B cell (primary cell): ENCODE measurements at regions not wholly inside any gene's neighbourhood (a gene's known extent, or its start where the extent isn't known, plus 50 kb on each side); places are given as distances from the start of the nearest gene placed in this dataset.

ENCODE experiments used
- ATAC-seq: fragments of 200-7000 bp; cut with Tn5 transposase; one replicate; pipeline ENCODE4 v1.10.0; 2021; ENCODE audit warnings: low read depth, mild to moderate bottlenecking, moderate number of reproducible peaks, moderate library complexity
- CTCF ChIA-PET: fragments of 350-600 bp; sonication (Branson Sonifier 250); formaldehyde crosslinking; loops from one replicate; lab custom pipeline; 2021; ENCODE audit warnings: antibody characterized with exemption, inconsistent platforms; lab: Charles Lee
- POLR2A ChIA-PET: fragments of 350-600 bp; sonication (Branson Sonifier 250); formaldehyde crosslinking; loops from one replicate; lab custom pipeline; 2021; ENCODE audit warnings: antibody characterized with exemption; lab: Charles Lee
- DNase-seq: peaks from one replicate; pipeline ENCODE4 v3.0.0; 2013
- H2AFZ ChIP-seq: 2 replicates; pipeline ENCODE4 v1.6.1; 2012; ENCODE audit warnings: mild to moderate bottlenecking, low read depth, low read length; ENCODE audit not compliant: insufficient read depth, poor library complexity, severe bottlenecking
- H3K27ac ChIP-seq, 2 donors: 1 replicate in 1 of 2; 2 replicates in 1 of 2; pipeline ENCODE4 v1.5.1; 2012 to 2013; ENCODE audit warnings: low read length in 2 of 2, mild to moderate bottlenecking in 2 of 2, moderate library complexity in 1 of 2
- H3K27me3 ChIP-seq, 4 experiments: fragments of 200-600 bp in 1 of 4; sonication (generic) in 1 of 4; replicated peaks in 1 of 4; 1 replicate in 2 of 4; 2 replicates in 2 of 4; pipeline versions ENCODE4 v1.6.1 to v1.7.0; 2013 to 2016; ENCODE audit warnings: low read length in 3 of 4, mild to moderate bottlenecking in 2 of 4, mixed read lengths in 1 of 4, moderate library complexity in 1 of 4; ENCODE audit not compliant: insufficient read depth in 4 of 4, control insufficient read depth in 3 of 4; ENCODE audit errors: control extremely low read depth in 1 of 4
- H3K36me3 ChIP-seq, 2 experiments: replicated peaks in 1 of 2; 1 replicate in 1 of 2; 2 replicates in 1 of 2; pipeline versions ENCODE4 v1.6.1 to v1.7.1; 2013; ENCODE audit warnings: low read length in 1 of 2; ENCODE audit not compliant: insufficient read depth in 2 of 2, control insufficient read depth in 1 of 2; ENCODE audit errors: control extremely low read depth in 1 of 2, extremely low read depth in 1 of 2
- H3K4me1 ChIP-seq, 2 donors: fragments of 200-600 bp in 1 of 2; sonication (generic) in 1 of 2; 1 replicate in 1 of 2; 2 replicates in 1 of 2; pipeline versions ENCODE4 v1.5.1 to v1.6.1; 2013 to 2017; ENCODE audit warnings: low read length in 2 of 2; ENCODE audit not compliant: control insufficient read depth in 2 of 2, insufficient read depth in 2 of 2
- H3K4me2 ChIP-seq: replicated peaks from 2 replicates; pipeline ENCODE3; 2012; ENCODE audit warnings: mild to moderate bottlenecking, low read depth, low read length; ENCODE audit not compliant: poor library complexity, severe bottlenecking
- H3K4me3 ChIP-seq, 5 experiments: fragments of 200-600 bp in 1 of 5; sonication (generic) in 1 of 5; 1 replicate in 3 of 5; 2 replicates in 2 of 5; pipeline versions ENCODE4 v1.5.1 to v1.7.0; 2011 to 2016; ENCODE audit warnings: low read length in 4 of 5, mild to moderate bottlenecking in 4 of 5, low read depth in 2 of 5, control low read depth in 1 of 5, moderate library complexity in 1 of 5; ENCODE audit not compliant: insufficient read depth in 1 of 5; ENCODE audit errors: control extremely low read depth in 1 of 5, extremely low read depth in 1 of 5
- H3K79me2 ChIP-seq: fragments of 200-600 bp; sonication (generic); one replicate; pipeline ENCODE4 v1.6.0; 2016; ENCODE audit warnings: low read length; ENCODE audit not compliant: control insufficient read depth, insufficient read depth
- H3K9ac ChIP-seq: fragments of 200-600 bp; sonication (generic); 2 replicates; pipeline ENCODE4 v1.6.1; 2017; ENCODE audit warnings: mild to moderate bottlenecking, low read length, moderate library complexity
- H3K9me3 ChIP-seq, 3 donors: one replicate each; pipeline versions ENCODE4 v1.6.1 to v1.7.1; 2013; ENCODE audit warnings: low read length in 2 of 3; ENCODE audit not compliant: control insufficient read depth in 2 of 3, insufficient read depth in 1 of 3; ENCODE audit errors: control extremely low read depth in 1 of 3
- H4K20me1 ChIP-seq: 2 replicates; pipeline ENCODE4 v1.6.0; 2012; ENCODE audit warnings: mild to moderate bottlenecking, low read length; ENCODE audit not compliant: insufficient read depth, control insufficient read depth, poor library complexity, severe bottlenecking
- H3K27ac Mint-ChIP-seq: one replicate; pipeline ENCODE4 v1.8.0; 2021; ENCODE audit warnings: mixed read lengths
- H3K27me3 Mint-ChIP-seq: one replicate; pipeline ENCODE4 v1.8.0; 2021; ENCODE audit warnings: mixed read lengths
- H3K4me1 Mint-ChIP-seq: one replicate; pipeline ENCODE4 v1.8.0; 2021; ENCODE audit warnings: mixed read lengths
- H3K4me3 Mint-ChIP-seq: one replicate; pipeline ENCODE4 v1.8.0; 2021; ENCODE audit warnings: mixed read lengths
- H3K9me3 Mint-ChIP-seq: one replicate; pipeline ENCODE4 v1.8.0; 2022; ENCODE audit warnings: mixed read lengths; ENCODE audit not compliant: insufficient read depth
- EZH2 ChIP-seq: IDR thresholded peaks from 2 replicates; pipeline ENCODE4 v1.6.1; 2012; ENCODE audit warnings: borderline replicate concordance, low read depth, mild to moderate bottlenecking, moderate library complexity, low read length; ENCODE audit not compliant: insufficient read depth, poor library complexity, severe bottlenecking
- WGBS: methylation state at CpG from one replicate; pipeline ENCODE4 v1.1.5; 2013; ENCODE audit warnings: missing lambda C conversion rate; ENCODE audit not compliant: insufficient coverage; 5-methylcytosine and 5-hydroxymethylcytosine counted together
- intact Hi-C: fragments of 100-400 bp; cut with micrococcal nuclease; formaldehyde crosslinking; loops from one replicate; pipeline ENCODE4 v1.10.0; 2022
- TF ChIP-seq, protein P1 (sequence below): fragments of 200-600 bp; IDR thresholded peaks from one replicate; pipeline ENCODE4 v1.8.0; 2022; ENCODE audit warnings: antibody characterized with exemption, mild to moderate bottlenecking

DNA sequence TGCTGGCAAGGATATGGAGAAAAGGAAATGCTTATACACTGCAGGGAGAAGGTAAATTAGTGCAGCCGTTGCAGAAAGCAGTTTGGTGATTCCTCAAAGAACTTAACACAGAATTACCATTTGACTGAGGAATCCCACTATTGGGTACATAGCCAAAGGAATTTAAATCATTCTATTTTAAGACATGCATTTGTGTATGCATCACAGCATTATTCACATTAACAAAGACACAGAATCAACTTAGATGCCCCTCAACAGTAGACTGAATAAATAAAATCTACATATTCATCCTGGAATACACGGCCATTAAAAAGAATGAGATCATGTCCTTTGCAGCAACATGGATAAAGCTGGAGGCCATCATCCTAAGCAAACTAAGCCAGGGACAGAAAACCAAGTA, 510.1 kb upstream of the CDH9 start:
- WGBS: 89% methylated on average over 1 of the region's 2 CpGs
- Histone ChIP-seq H3K9me3 (peaks cover 0 to 10% (median 0%) of the 10 kb centered on the region in 3 donors), H3K4me3 (no peak overlapping the region), H3K9ac (no peak overlapping the region), H2AFZ (no peak overlapping the region), H3K27me3 (no peaks in the 10 kb centered on the region), H3K79me2 (no peaks in the 10 kb centered on the region), H3K27ac (no peak overlapping the region), H3K4me1 (no peaks in the 10 kb centered on the region), H3K36me3 (no peaks in the 10 kb centered on the region), H4K20me1 (no peaks in the 10 kb centered on the region), H3K4me2 (no peak overlapping the region)
- peaks cover 7% of the 10 kb centered on the region for H3K9me3 Mint-ChIP-seq
- TF ChIP-seq, protein P1, sequence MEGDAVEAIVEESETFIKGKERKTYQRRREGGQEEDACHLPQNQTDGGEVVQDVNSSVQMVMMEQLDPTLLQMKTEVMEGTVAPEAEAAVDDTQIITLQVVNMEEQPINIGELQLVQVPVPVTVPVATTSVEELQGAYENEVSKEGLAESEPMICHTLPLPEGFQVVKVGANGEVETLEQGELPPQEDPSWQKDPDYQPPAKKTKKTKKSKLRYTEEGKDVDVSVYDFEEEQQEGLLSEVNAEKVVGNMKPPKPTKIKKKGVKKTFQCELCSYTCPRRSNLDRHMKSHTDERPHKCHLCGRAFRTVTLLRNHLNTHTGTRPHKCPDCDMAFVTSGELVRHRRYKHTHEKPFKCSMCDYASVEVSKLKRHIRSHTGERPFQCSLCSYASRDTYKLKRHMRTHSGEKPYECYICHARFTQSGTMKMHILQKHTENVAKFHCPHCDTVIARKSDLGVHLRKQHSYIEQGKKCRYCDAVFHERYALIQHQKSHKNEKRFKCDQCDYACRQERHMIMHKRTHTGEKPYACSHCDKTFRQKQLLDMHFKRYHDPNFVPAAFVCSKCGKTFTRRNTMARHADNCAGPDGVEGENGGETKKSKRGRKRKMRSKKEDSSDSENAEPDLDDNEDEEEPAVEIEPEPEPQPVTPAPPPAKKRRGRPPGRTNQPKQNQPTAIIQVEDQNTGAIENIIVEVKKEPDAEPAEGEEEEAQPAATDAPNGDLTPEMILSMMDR: no peak
- TF ChIP-seq EZH2: no peak
- H3K4me1 Mint-ChIP-seq: no peaks in the 10 kb centered on the region
- CTCF ChIA-PET: no interaction called here
- H3K27me3 Mint-ChIP-seq: no peaks in the 10 kb centered on the region
- no peak overlapping the region for H3K27ac Mint-ChIP-seq
- H3K4me3 Mint-ChIP-seq: no peak overlapping the region
- POLR2A ChIA-PET: no interaction called here
- intact Hi-C loops: no loop called here
- DNase-seq: no peak
- no peak for ATAC-seq

DNA sequence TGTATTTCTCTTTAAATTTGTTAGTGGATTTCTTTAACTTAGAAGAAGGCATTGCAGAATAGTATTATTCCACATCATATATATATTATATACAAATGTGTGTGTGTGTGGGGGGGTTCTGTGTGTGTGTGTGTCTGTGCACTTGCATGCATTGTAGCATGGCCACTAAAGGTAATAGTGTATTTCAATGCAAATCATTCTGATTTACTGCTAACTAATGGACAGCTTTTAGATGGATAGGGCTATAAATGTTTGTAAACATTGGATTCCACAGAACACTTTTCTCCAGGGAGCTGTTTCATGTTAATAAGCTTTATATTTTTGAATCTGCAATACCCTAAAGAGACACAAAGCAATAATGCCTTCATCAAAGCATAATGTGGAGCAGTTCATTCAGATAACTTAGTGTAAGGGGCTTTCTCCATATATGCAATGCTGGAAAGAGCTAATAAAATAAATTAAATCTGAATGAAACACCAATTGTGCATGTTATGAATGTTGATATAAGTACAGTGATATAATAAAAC, 496.7 kb upstream of the CDH9 start:
- Mint-ChIP-seq H3K27ac (no peak overlapping the region), H3K4me3 (no peak overlapping the region), H3K9me3 (peaks cover 2% of the 10 kb centered on the region), H3K27me3 (no peaks in the 10 kb centered on the region), H3K4me1 (no peaks in the 10 kb centered on the region)
- intact Hi-C loops: no loop called here
- ATAC-seq (no peak), DNase-seq (no peak)
- CTCF ChIA-PET: no interaction called here
- Histone ChIP-seq H3K79me2 (no peaks in the 10 kb centered on the region), H4K20me1 (no peaks in the 10 kb centered on the region), H3K9me3 (no peaks in the 10 kb centered on the region), H2AFZ (no peak overlapping the region), H3K4me1 (no peaks in the 10 kb centered on the region), H3K27ac (no peak overlapping the region), H3K9ac (no peak overlapping the region), H3K27me3 (no peaks in the 10 kb centered on the region), H3K36me3 (no peaks in the 10 kb centered on the region), H3K4me3 (no peak overlapping the region), H3K4me2 (no peak overlapping the region)
- POLR2A ChIA-PET: no interaction called here
- TF ChIP-seq, protein P1: no peak
